ENCODE measurements at regions not wholly inside any gene's neighbourhood (a gene's known extent, or its start where the extent isn't known, plus 50 kb on each side); places are given as distances from the start of the nearest gene placed in this dataset.

DNA sequence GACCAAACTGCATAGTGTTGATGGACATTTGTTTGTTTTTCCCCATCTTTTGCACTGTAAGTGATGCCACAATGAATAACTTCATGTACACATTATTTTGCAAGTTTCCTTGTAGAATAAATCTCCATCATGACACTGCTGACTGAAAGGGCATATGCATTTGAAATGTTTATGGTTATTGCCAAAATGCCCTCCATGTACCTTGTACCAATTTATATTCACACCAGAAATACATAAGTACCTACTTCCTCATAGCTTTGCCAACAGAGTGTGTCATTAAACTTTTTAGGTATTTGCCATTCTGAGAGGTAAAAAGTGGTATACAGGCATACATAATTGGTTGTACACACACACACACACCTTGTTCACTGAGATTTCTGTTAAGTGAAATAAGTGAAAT, 361.0 kb upstream of the PCSK5 start:
- ChIA-PET CTCF (no interaction called here), POLR2A (no interaction called here)

More for the DNA sequence above, 361.0 kb upstream of the PCSK5 start:
- Histone ChIP-seq H3K27ac (ENCODE audit: low read depth, low read length) (no peak overlapping the region), H3K79me2 (ENCODE audit: insufficient read depth, low read length) (no peaks in the 10 kb centered on the region), H3K9ac (ENCODE audit: low read length) (no peak overlapping the region), H2AFZ (ENCODE audit: low read depth, low read length, poor library complexity, severe bottlenecking) (no peak overlapping the region), H3K9me3 (ENCODE audit: control insufficient read depth in 1 of 2, insufficient read depth in 1 of 2, low read depth in 1 of 2, low read length in 2 of 2) (no peaks in the 10 kb centered on the region), H4K20me1 (ENCODE audit: insufficient read depth) (no peaks in the 10 kb centered on the region), H3K4me3 (replicated peaks in 1 of 2; ENCODE audit: low read depth in 1 of 2, low read length in 2 of 2) (no peak overlapping the region), H3K4me1 (ENCODE audit: control insufficient read depth in 1 of 2, insufficient read depth in 2 of 2, low read length in 2 of 2) (no peaks in the 10 kb centered on the region), H3K4me2 (ENCODE audit: low read length) (no peak overlapping the region), H3K36me3 (ENCODE audit: control insufficient read depth in 1 of 2, insufficient read depth in 2 of 2, low read length in 2 of 2) (no peaks in the 10 kb centered on the region), H3K27me3 (ENCODE audit: insufficient read depth, low read length) (no peaks in the 10 kb centered on the region), H3K9me2 (ENCODE audit: insufficient read depth) (no peaks in the 10 kb centered on the region)
- no TSS peak for BruUV-seq (replicated peaks)
- intact Hi-C loops (cut with micrococcal nuclease), result no loop called here
- DNase-seq (ENCODE audit: low read depth, low spot score), result no peak
- no peak for TF ChIP-seq CEBPB (IDR thresholded peaks at IDR 0.05; ENCODE audit: low read depth)
- TF ChIP-seq ELF1 (IDR thresholded peaks at IDR 0.05; ENCODE audit: borderline replicate concordance, low read depth), result no peak
- TF ChIP-seq, protein P1, sequence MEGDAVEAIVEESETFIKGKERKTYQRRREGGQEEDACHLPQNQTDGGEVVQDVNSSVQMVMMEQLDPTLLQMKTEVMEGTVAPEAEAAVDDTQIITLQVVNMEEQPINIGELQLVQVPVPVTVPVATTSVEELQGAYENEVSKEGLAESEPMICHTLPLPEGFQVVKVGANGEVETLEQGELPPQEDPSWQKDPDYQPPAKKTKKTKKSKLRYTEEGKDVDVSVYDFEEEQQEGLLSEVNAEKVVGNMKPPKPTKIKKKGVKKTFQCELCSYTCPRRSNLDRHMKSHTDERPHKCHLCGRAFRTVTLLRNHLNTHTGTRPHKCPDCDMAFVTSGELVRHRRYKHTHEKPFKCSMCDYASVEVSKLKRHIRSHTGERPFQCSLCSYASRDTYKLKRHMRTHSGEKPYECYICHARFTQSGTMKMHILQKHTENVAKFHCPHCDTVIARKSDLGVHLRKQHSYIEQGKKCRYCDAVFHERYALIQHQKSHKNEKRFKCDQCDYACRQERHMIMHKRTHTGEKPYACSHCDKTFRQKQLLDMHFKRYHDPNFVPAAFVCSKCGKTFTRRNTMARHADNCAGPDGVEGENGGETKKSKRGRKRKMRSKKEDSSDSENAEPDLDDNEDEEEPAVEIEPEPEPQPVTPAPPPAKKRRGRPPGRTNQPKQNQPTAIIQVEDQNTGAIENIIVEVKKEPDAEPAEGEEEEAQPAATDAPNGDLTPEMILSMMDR (IDR thresholded peaks at IDR 0.05 in 2 of 3, conservative IDR thresholded peaks at IDR 0.05 in 1 of 3; ENCODE audit: borderline replicate concordance in 1 of 3, insufficient read depth in 1 of 3, low read depth in 2 of 3, low read length in 2 of 3), result no peak
- no peak for TF ChIP-seq ZNF274 (IDR thresholded peaks at IDR 0.05; ENCODE audit: low read depth, low read length)
- no peak for TF ChIP-seq REST (IDR thresholded peaks at IDR 0.05; ENCODE audit: low read depth)
- TF ChIP-seq EZH2 (IDR thresholded peaks at IDR 0.05), result no peak
- no peak for TF ChIP-seq SRF (IDR thresholded peaks at IDR 0.05; ENCODE audit: low read depth)
- TF ChIP-seq POLR2AphosphoS5 (IDR thresholded peaks at IDR 0.05; ENCODE audit: low read depth, low read length), result no peak
- no peak for TF ChIP-seq EZH2phosphoT487 (IDR thresholded peaks at IDR 0.05; ENCODE audit: borderline replicate concordance)
- no peak for TF ChIP-seq MAX (IDR thresholded peaks at IDR 0.05)
- TF ChIP-seq TCF7L2 (IDR thresholded peaks at IDR 0.05; ENCODE audit: borderline replicate concordance, extremely low read depth, insufficient read depth, insufficient read length), result no peak
- no peak for TF ChIP-seq SIN3A (IDR thresholded peaks at IDR 0.05; ENCODE audit: low read depth)
- TF ChIP-seq JUND (IDR thresholded peaks at IDR 0.05), result no peak
- TF ChIP-seq, protein P2, sequence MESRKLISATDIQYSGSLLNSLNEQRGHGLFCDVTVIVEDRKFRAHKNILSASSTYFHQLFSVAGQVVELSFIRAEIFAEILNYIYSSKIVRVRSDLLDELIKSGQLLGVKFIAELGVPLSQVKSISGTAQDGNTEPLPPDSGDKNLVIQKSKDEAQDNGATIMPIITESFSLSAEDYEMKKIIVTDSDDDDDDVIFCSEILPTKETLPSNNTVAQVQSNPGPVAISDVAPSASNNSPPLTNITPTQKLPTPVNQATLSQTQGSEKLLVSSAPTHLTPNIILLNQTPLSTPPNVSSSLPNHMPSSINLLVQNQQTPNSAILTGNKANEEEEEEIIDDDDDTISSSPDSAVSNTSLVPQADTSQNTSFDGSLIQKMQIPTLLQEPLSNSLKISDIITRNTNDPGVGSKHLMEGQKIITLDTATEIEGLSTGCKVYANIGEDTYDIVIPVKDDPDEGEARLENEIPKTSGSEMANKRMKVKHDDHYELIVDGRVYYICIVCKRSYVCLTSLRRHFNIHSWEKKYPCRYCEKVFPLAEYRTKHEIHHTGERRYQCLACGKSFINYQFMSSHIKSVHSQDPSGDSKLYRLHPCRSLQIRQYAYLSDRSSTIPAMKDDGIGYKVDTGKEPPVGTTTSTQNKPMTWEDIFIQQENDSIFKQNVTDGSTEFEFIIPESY (IDR thresholded peaks at IDR 0.05; ENCODE audit: extremely low read depth, insufficient replicate concordance, low read length), result no peak
- no peak for TF ChIP-seq SP1 (IDR thresholded peaks at IDR 0.05; ENCODE audit: low read depth)
- TF ChIP-seq POLR2A (IDR thresholded peaks at IDR 0.05; ENCODE audit: borderline replicate concordance, extremely low read depth, insufficient read depth, insufficient read length), result no peak
- TF ChIP-seq CBX3 (IDR thresholded peaks at IDR 0.05; ENCODE audit: low read depth), result no peak
- RAD21 ChIA-PET (ENCODE audit: low non-redundant PET in 1 of 2, low total read pairs in 2 of 2, uncharacterized antibody in 2 of 2, unreplicated experiment in 2 of 2), result no interaction called here
- no peak for ATAC-seq
